ENCODE measurements at regions not wholly inside any gene's neighbourhood (a gene's known extent, or its start where the extent isn't known, plus 50 kb on each side); places are given as distances from the start of the nearest gene placed in this dataset.

- TF ChIP-seq CTCF (IDR thresholded peaks at IDR 0.05; ENCODE audit: poor library complexity) = no peak
- TF ChIP-seq EZH2phosphoT487 (IDR thresholded peaks at IDR 0.05; ENCODE audit: low read depth, severe bottlenecking, unreplicated experiment) = no peak
Measured at GRCh38 chr2:151157000-151157735, 104.5 kb downstream of the RBM43 start.
